Astrocyte (in vitro differentiated cells and primary cell): ENCODE measurements at regions not wholly inside any gene's neighbourhood (a gene's known extent, or its start where the extent isn't known, plus 50 kb on each side); places are given as distances from the start of the nearest gene placed in this dataset.

Source experiments
- DNase-seq: peaks from one replicate; pipeline ENCODE4 v3.0.0-alpha.2; 2010; ENCODE audit warnings: low read depth
- FAIRE-seq: peaks from 2 replicates; lab custom pipeline; 2011; peaks lifted over from hg19 to GRCh38; lab: Jason Lieb, UNC
- H2AFZ ChIP-seq: 2 replicates; pipeline ENCODE4 v1.6.0; 2012; ENCODE audit warnings: low read depth, low read length, inconsistent platforms
- H3K27ac ChIP-seq: 2 replicates; pipeline ENCODE4 v1.5.1; 2011; ENCODE audit warnings: low read depth, low read length, inconsistent platforms
- H3K27me3 ChIP-seq: 2 replicates; pipeline ENCODE4 v1.6.0; 2011; ENCODE audit warnings: low read length, inconsistent platforms; ENCODE audit not compliant: insufficient read depth
- H3K36me3 ChIP-seq: 2 replicates; pipeline ENCODE4 v1.5.1; 2011; ENCODE audit warnings: low read length, inconsistent platforms; ENCODE audit not compliant: insufficient read depth
- H3K4me1 ChIP-seq: 2 replicates; pipeline ENCODE4 v1.5.1; 2011; ENCODE audit warnings: low read length, inconsistent platforms; ENCODE audit not compliant: insufficient read depth
- H3K4me2 ChIP-seq: 2 replicates; pipeline ENCODE4 v1.6.0; 2012; ENCODE audit warnings: low read length, inconsistent platforms
- H3K4me3 ChIP-seq: 2 replicates; pipeline ENCODE4 v1.5.1; 2011; ENCODE audit warnings: low read depth, mild to moderate bottlenecking, low read length, inconsistent platforms; ENCODE audit not compliant: insufficient read depth
- H3K79me2 ChIP-seq: 2 replicates; pipeline ENCODE4 v1.6.0; 2012; ENCODE audit warnings: mild to moderate bottlenecking, low read length, inconsistent platforms; ENCODE audit not compliant: insufficient read depth
- H3K9ac ChIP-seq: 2 replicates; pipeline ENCODE4 v1.6.0; 2012; ENCODE audit warnings: mild to moderate bottlenecking, low read length, inconsistent platforms
- H3K9me3 ChIP-seq: 2 replicates; pipeline ENCODE4 v1.5.1; 2012; ENCODE audit warnings: low read depth, mild to moderate bottlenecking, low read length, inconsistent platforms; ENCODE audit not compliant: insufficient read depth
- H4K20me1 ChIP-seq: 2 replicates; pipeline ENCODE4 v1.6.0; 2012; ENCODE audit warnings: low read length, inconsistent platforms; ENCODE audit not compliant: insufficient read depth
- H3K27ac Mint-ChIP-seq: one replicate; pipeline ENCODE4 v1.8.0; 2021; ENCODE audit warnings: mild to moderate bottlenecking, mixed read lengths; ENCODE audit not compliant: unreplicated experiment
- H3K27me3 Mint-ChIP-seq: one replicate; pipeline ENCODE4 v1.8.0; 2021; ENCODE audit warnings: low read depth, mixed read lengths; ENCODE audit not compliant: unreplicated experiment
- H3K36me3 Mint-ChIP-seq: one replicate; pipeline ENCODE4 v1.8.0; 2021; ENCODE audit warnings: low read depth, mixed read lengths; ENCODE audit not compliant: unreplicated experiment
- H3K4me1 Mint-ChIP-seq: one replicate; pipeline ENCODE4 v1.8.0; 2021; ENCODE audit warnings: low read depth, mixed read lengths; ENCODE audit not compliant: unreplicated experiment
- H3K4me3 Mint-ChIP-seq: one replicate; pipeline ENCODE4 v1.8.0; 2021; ENCODE audit warnings: mild to moderate bottlenecking, moderate library complexity, mixed read lengths; ENCODE audit not compliant: unreplicated experiment
- H3K9me3 Mint-ChIP-seq: one replicate; pipeline ENCODE4 v1.8.0; 2021; ENCODE audit warnings: mild to moderate bottlenecking, mixed read lengths; ENCODE audit not compliant: unreplicated experiment
- CTCF ChIP-seq: IDR thresholded peaks from 2 replicates; pipeline ENCODE4 v1.5.1; 2011; ENCODE audit warnings: low read depth, mild to moderate bottlenecking, inconsistent platforms, low read length, moderate library complexity; ENCODE audit not compliant: insufficient read depth
- EZH2 ChIP-seq: IDR thresholded peaks from 2 replicates; pipeline ENCODE4 v1.6.1; 2012; ENCODE audit warnings: mild to moderate bottlenecking, low read length, inconsistent platforms; ENCODE audit not compliant: insufficient read depth

GRCh38 chr1:70667494-70668170 lies 256.6 kb downstream of the CTH start:
- TF ChIP-seq EZH2: no peak
- no peak for TF ChIP-seq CTCF
- no peaks in the 10 kb centered on the region for H4K20me1 ChIP-seq
- Mint-ChIP-seq H3K27me3 (peaks cover 5% of the 10 kb centered on the region), H3K4me3 (no peak overlapping the region), H3K4me1 (no peaks in the 10 kb centered on the region), H3K9me3 (no peaks in the 10 kb centered on the region), H3K36me3 (no peaks in the 10 kb centered on the region), H3K27ac (no peak overlapping the region)
- no peak for DNase-seq
- H3K36me3 ChIP-seq: no peaks in the 10 kb centered on the region
- H3K79me2 ChIP-seq: no peaks in the 10 kb centered on the region
- no peaks in the 10 kb centered on the region for H3K4me1 ChIP-seq
- H3K27ac ChIP-seq: no peak overlapping the region
- FAIRE-seq: no peak
- no peak overlapping the region for H3K9ac ChIP-seq
- no peaks in the 10 kb centered on the region for H3K27me3 ChIP-seq
- no peak overlapping the region for H2AFZ ChIP-seq
- H3K9me3 ChIP-seq: no peaks in the 10 kb centered on the region
- H3K4me3 ChIP-seq: no peak overlapping the region
- no peak overlapping the region for H3K4me2 ChIP-seq

- FAIRE-seq (no peak), DNase-seq (no peak)
- no peak for TF ChIP-seq EZH2
- H3K4me2 ChIP-seq: no peak overlapping the region
- H3K27ac ChIP-seq: no peak overlapping the region
- no peaks in the 10 kb centered on the region for H3K9me3 ChIP-seq
- Mint-ChIP-seq H3K4me1 (no peaks in the 10 kb centered on the region), H3K27ac (no peak overlapping the region), H3K27me3 (peaks cover 5% of the 10 kb centered on the region), H3K9me3 (peaks cover 2% of the 10 kb centered on the region), H3K36me3 (no peaks in the 10 kb centered on the region), H3K4me3 (no peak overlapping the region)
- no peaks in the 10 kb centered on the region for H3K4me1 ChIP-seq
- H3K4me3 ChIP-seq: no peak overlapping the region
- no peaks in the 10 kb centered on the region for H3K27me3 ChIP-seq
- no peaks in the 10 kb centered on the region for H3K36me3 ChIP-seq
- H3K79me2 ChIP-seq: no peaks in the 10 kb centered on the region
- H4K20me1 ChIP-seq: no peaks in the 10 kb centered on the region
- no peak overlapping the region for H3K9ac ChIP-seq
- H2AFZ ChIP-seq: no peak overlapping the region
Measured at GRCh38 chr1:70671006-70671405, 259.9 kb downstream of the CTH start.

- Histone ChIP-seq H3K27ac (no peak overlapping the region), H3K9ac (no peak overlapping the region), H3K79me2 (no peaks in the 10 kb centered on the region), H3K4me3 (no peak overlapping the region), H3K4me2 (no peak overlapping the region), H3K36me3 (no peaks in the 10 kb centered on the region), H3K9me3 (no peaks in the 10 kb centered on the region), H3K27me3 (no peaks in the 10 kb centered on the region), H4K20me1 (no peaks in the 10 kb centered on the region), H2AFZ (no peak overlapping the region), H3K4me1 (no peaks in the 10 kb centered on the region)
- H3K36me3 Mint-ChIP-seq: no peaks in the 10 kb centered on the region
- no peaks in the 10 kb centered on the region for H3K4me1 Mint-ChIP-seq
- H3K9me3 Mint-ChIP-seq: peaks cover 2% of the 10 kb centered on the region
- FAIRE-seq (no peak), DNase-seq (no peak)
- no peak overlapping the region for H3K27ac Mint-ChIP-seq
- TF ChIP-seq EZH2 (no peak), CTCF (no peak)
- peaks cover 5% of the 10 kb centered on the region for H3K27me3 Mint-ChIP-seq
- no peak overlapping the region for H3K4me3 Mint-ChIP-seq
Measured at GRCh38 chr1:70672442-70672888, 261.4 kb downstream of the CTH start.
